Upper lobe of left lung (tissue), 6 donors: ENCODE measurements at regions not wholly inside any gene's neighbourhood (a gene's known extent, or its start where the extent isn't known, plus 50 kb on each side); places are given as distances from the start of the nearest gene placed in this dataset.

Experiments
- ATAC-seq, 2 donors: fragments of 200-7000 bp; cut with Tn5 transposase; one replicate each; pipeline ENCODE4 v1.9.1; 2022; ENCODE audit warnings: mild to moderate bottlenecking in 2 of 2, moderate library complexity in 2 of 2; ENCODE audit not compliant: low FRiP score in 2 of 2
- DNase-seq, 2 donors: peaks; one replicate each; pipeline ENCODE4 v3.0.0-alpha.2; 2019 to 2020
- H3K27ac ChIP-seq, 4 donors: fragments of 200-600 bp; sonication (generic); one replicate each; pipeline ENCODE4 v1.5.1; 2016 to 2019
- H3K27me3 ChIP-seq, 4 donors: fragments of 200-600 bp; sonication (generic); one replicate each; pipeline ENCODE4 v1.5.1; 2017 to 2019
- H3K36me3 ChIP-seq, 4 donors: fragments of 200-600 bp; sonication (generic); one replicate each; pipeline ENCODE4 v1.5.1; 2016 to 2019
- H3K4me1 ChIP-seq, 4 donors: fragments of 200-600 bp; sonication (generic); one replicate each; pipeline ENCODE4 v1.5.1; 2018 to 2019
- H3K4me3 ChIP-seq, 4 donors: fragments of 200-600 bp; sonication (generic); one replicate each; pipeline ENCODE4 v1.5.1; 2017 to 2019; ENCODE audit warnings: mild to moderate bottlenecking in 2 of 4, moderate library complexity in 1 of 4
- H3K9me3 ChIP-seq, 4 donors: fragments of 200-600 bp; sonication (generic); one replicate each; pipeline ENCODE4 v1.5.1; 2018 to 2019
- EP300 ChIP-seq, 4 donors: sonication (generic); formaldehyde crosslinking; IDR thresholded peaks; one replicate each; pipeline ENCODE4 v1.5.1; 2017; ENCODE audit warnings: antibody characterized with exemption in 4 of 4, control low read depth in 2 of 4
- POLR2A ChIP-seq, 4 donors: fragments of 450-650 bp; IDR thresholded peaks; one replicate each; pipeline ENCODE4 v1.5.1; 2016 to 2017; ENCODE audit warnings: antibody characterized with exemption in 4 of 4, mild to moderate bottlenecking in 2 of 4
- POLR2AphosphoS5 ChIP-seq, 2 donors: sonication (generic); formaldehyde crosslinking; IDR thresholded peaks; one replicate each; pipeline ENCODE4 v1.5.1; 2017; ENCODE audit warnings: antibody characterized with exemption in 2 of 2
- WGBS, 2 donors: methylation state at CpG; one replicate each; pipeline ENCODE4 v1.1.5; 2017 to 2018; 5-methylcytosine and 5-hydroxymethylcytosine counted together
- TF ChIP-seq, protein P1 (sequence below), 6 experiments: fragments of 450-650 bp in 4 of 6; fragments of 200-600 bp in 2 of 6; sonication (generic) in 2 of 6; IDR thresholded peaks; one replicate each; pipeline ENCODE4 v1.5.1; 2016 to 2019; ENCODE audit warnings: antibody characterized with exemption in 6 of 6
- donor health status: DM: no; HTN: no; CAD: no; lungs with moderate emphysema.
- donor health status: DM: no; HTN: yes; CAD: no; lungs with severe emphysema.

GRCh38 chr2:220247588-220248350 is 620.3 kb downstream of the SLC4A3 start:
- TF ChIP-seq, protein P1, sequence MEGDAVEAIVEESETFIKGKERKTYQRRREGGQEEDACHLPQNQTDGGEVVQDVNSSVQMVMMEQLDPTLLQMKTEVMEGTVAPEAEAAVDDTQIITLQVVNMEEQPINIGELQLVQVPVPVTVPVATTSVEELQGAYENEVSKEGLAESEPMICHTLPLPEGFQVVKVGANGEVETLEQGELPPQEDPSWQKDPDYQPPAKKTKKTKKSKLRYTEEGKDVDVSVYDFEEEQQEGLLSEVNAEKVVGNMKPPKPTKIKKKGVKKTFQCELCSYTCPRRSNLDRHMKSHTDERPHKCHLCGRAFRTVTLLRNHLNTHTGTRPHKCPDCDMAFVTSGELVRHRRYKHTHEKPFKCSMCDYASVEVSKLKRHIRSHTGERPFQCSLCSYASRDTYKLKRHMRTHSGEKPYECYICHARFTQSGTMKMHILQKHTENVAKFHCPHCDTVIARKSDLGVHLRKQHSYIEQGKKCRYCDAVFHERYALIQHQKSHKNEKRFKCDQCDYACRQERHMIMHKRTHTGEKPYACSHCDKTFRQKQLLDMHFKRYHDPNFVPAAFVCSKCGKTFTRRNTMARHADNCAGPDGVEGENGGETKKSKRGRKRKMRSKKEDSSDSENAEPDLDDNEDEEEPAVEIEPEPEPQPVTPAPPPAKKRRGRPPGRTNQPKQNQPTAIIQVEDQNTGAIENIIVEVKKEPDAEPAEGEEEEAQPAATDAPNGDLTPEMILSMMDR (IDR thresholded peaks at IDR 0.05) = no peak
- TF ChIP-seq EP300 (IDR thresholded peaks at IDR 0.05) (no peak), POLR2A (IDR thresholded peaks at IDR 0.05) (no peak), POLR2AphosphoS5 (IDR thresholded peaks at IDR 0.05) (no peak)
- Histone ChIP-seq H3K36me3 (no peaks in the 10 kb centered on the region), H3K4me3 (no peak overlapping the region), H3K27me3 (no peaks in the 10 kb centered on the region), H3K9me3 (no peaks in the 10 kb centered on the region), H3K4me1 (no peaks in the 10 kb centered on the region), H3K27ac (no peak overlapping the region)
- ATAC-seq (no peak), DNase-seq (no peak)
- WGBS, 2 donors = 84 to 89% methylated on average over 3 of the region's 3 CpGs

GRCh38 chr2:220259662-220260061 is 632.2 kb downstream of the SLC4A3 start:
- no peak overlapping the region for H3K27ac ChIP-seq
- DNase-seq = no peak
- no peaks in the 10 kb centered on the region for H3K27me3 ChIP-seq
- 40 to 85% methylated on average over 1 to 2 of the region's 2 CpGs for WGBS, 2 donors
- ATAC-seq = no peak
- H3K4me1 ChIP-seq = no peaks in the 10 kb centered on the region
- H3K36me3 ChIP-seq = no peaks in the 10 kb centered on the region
- H3K9me3 ChIP-seq = no peaks in the 10 kb centered on the region
- TF ChIP-seq POLR2AphosphoS5 (IDR thresholded peaks at IDR 0.05) (no peak), EP300 (IDR thresholded peaks at IDR 0.05) (no peak), POLR2A (IDR thresholded peaks at IDR 0.05) (no peak)
- TF ChIP-seq, protein P1 (IDR thresholded peaks at IDR 0.05) = no peak
- H3K4me3 ChIP-seq = no peak overlapping the region

- no peak for TF ChIP-seq POLR2A (IDR thresholded peaks at IDR 0.05)
Observed at GRCh38 chr2:220263300-220263699, 635.9 kb downstream of the SLC4A3 start.

DNA sequence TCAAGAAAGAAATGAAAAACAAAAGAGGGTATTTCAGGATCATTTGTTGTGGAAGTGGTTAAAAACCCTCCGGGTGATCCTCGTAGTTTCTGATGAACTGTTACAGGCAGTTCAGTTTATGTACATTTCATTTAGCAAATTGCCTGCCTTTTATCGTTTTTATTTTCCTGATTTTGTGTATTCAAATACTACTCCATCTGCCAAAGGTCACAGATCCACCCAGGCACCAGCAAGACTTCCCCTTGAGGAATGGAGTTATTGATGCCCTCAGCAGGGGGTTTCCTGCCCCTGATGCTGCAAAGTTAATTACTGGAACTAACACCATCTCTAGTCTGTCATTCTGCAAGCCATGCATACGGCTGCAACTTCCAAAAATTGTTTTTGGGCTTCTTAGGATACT is 641.9 kb downstream of the SLC4A3 start:
- 54 to 71% methylated on average over 4 of the region's 4 CpGs for WGBS, 2 donors
- no peak for TF ChIP-seq POLR2AphosphoS5 (IDR thresholded peaks at IDR 0.05)
- TF ChIP-seq EP300 (IDR thresholded peaks at IDR 0.05) = no peak
- no peak for TF ChIP-seq POLR2A (IDR thresholded peaks at IDR 0.05)
- TF ChIP-seq, protein P1 (IDR thresholded peaks at IDR 0.05) = no peak

More at GRCh38 chr2:220263300-220263699, 635.9 kb downstream of the SLC4A3 start:
- Histone ChIP-seq H3K36me3 (no peaks in the 10 kb centered on the region), H3K9me3 (no peaks in the 10 kb centered on the region), H3K27me3 (no peaks in the 10 kb centered on the region), H3K4me1 (no peaks in the 10 kb centered on the region), H3K27ac (no peak overlapping the region), H3K4me3 (no peak overlapping the region)
- ATAC-seq = no peak
- no peak for DNase-seq
- WGBS, 2 donors = 84 to 87% methylated on average over 6 of the region's 6 CpGs

DNA sequence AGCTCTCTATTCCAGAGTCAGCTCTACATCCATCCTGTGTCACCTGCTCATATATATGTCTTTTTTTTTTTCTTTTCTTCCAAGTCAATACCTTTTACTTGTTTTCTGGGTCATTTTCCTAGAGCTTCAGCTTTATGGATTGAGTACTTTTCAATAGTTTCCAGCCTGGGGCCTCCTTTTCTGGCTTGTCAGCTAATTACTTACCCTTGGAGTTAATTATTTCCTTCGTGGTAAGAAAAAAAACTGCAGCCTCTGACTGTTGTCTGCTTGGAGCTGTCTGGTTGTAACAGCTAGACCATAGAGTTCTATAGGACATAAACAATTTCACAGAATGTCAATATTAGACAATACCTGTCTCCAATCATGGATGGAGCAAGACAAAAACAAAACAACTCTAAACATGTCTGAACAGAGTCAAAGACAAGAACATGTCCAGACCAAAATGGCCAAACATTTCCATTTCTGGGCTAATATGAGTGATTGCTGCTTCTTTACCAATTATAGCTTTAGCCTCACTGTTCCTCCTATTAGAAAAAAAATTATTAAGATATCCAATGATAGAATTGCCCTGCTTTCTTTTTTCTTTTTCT is 643.1 kb downstream of the SLC4A3 start:
- H3K27me3 ChIP-seq = no peaks in the 10 kb centered on the region
- no peaks in the 10 kb centered on the region for H3K9me3 ChIP-seq
- H3K27ac ChIP-seq = no peak overlapping the region
- peaks cover 0 to 4% (median 0%) of the 10 kb centered on the region in 4 donors for H3K4me1 ChIP-seq
- no peak for DNase-seq
- WGBS, 2 donors = 31 to 41% methylated on average over 1 of the region's 1 CpG
- TF ChIP-seq POLR2A (IDR thresholded peaks at IDR 0.05) (no peak), EP300 (IDR thresholded peaks at IDR 0.05) (no peak), POLR2AphosphoS5 (IDR thresholded peaks at IDR 0.05) (no peak)
- TF ChIP-seq, protein P1 (IDR thresholded peaks at IDR 0.05) = no peak
- no peaks in the 10 kb centered on the region for H3K36me3 ChIP-seq
- no peak overlapping the region for H3K4me3 ChIP-seq
- ATAC-seq = no peak

More for the DNA sequence above, 641.9 kb downstream of the SLC4A3 start:
- H3K4me1 ChIP-seq = peaks cover 0 to 4% (median 0%) of the 10 kb centered on the region in 4 donors
- H3K4me3 ChIP-seq = no peak overlapping the region
- no peak overlapping the region for H3K27ac ChIP-seq
- H3K36me3 ChIP-seq = no peaks in the 10 kb centered on the region
- H3K9me3 ChIP-seq = no peaks in the 10 kb centered on the region
- ATAC-seq (no peak), DNase-seq (no peak)
- H3K27me3 ChIP-seq = no peaks in the 10 kb centered on the region
